Activated CD4-positive, alpha-beta T cell treated with anti-CD3 and anti-CD28 coated beads for 36 hours (primary cell): ENCODE measurements at regions not wholly inside any gene's neighbourhood (a gene's known extent, or its start where the extent isn't known, plus 50 kb on each side); places are given as distances from the start of the nearest gene placed in this dataset.

Experiments used
- ATAC-seq: fragments of 200-7000 bp; cut with Tn5 transposase; one replicate; pipeline ENCODE4 v1.10.0; 2021; ENCODE audit warnings: mild to moderate bottlenecking, moderate library complexity
- CTCF ChIA-PET: fragments of 350-600 bp; sonication (Branson Sonifier 250); formaldehyde crosslinking; loops from one replicate; lab custom pipeline; 2021; ENCODE audit warnings: antibody characterized with exemption; lab: Charles Lee
- POLR2A ChIA-PET: fragments of 350-600 bp; sonication (Branson Sonifier 250); formaldehyde crosslinking; loops from one replicate; lab custom pipeline; 2021; ENCODE audit warnings: antibody characterized with exemption, inconsistent platforms; lab: Charles Lee
- DNase-seq: peaks from one replicate; pipeline ENCODE4 v3.0.0-alpha.2; 2020
- H3K27ac Mint-ChIP-seq: one replicate; pipeline ENCODE4 v1.8.0; 2021; ENCODE audit warnings: mixed read lengths
- H3K27me3 Mint-ChIP-seq: one replicate; pipeline ENCODE4 v1.8.0; 2021; ENCODE audit warnings: mixed read lengths
- H3K36me3 Mint-ChIP-seq: one replicate; pipeline ENCODE4 v1.8.0; 2021; ENCODE audit warnings: low read depth, mixed read lengths
- H3K4me1 Mint-ChIP-seq: one replicate; pipeline ENCODE4 v1.8.0; 2021; ENCODE audit warnings: mixed read lengths
- H3K4me3 Mint-ChIP-seq: one replicate; pipeline ENCODE4 v1.8.0; 2021; ENCODE audit warnings: mild to moderate bottlenecking, moderate library complexity, mixed read lengths
- H3K9me3 Mint-ChIP-seq: one replicate; pipeline ENCODE4 v1.8.0; 2021; ENCODE audit warnings: low read depth, mixed read lengths
- intact Hi-C, 2 experiments: fragments of 100-400 bp; cut with DNase I in 1 of 2; cut with micrococcal nuclease in 1 of 2; formaldehyde crosslinking; loops; one replicate each; pipeline versions ENCODE4 v1.14.2 to v1.15.1; 2022 to 2024; cut with DNase I, micrococcal nuclease

DNA sequence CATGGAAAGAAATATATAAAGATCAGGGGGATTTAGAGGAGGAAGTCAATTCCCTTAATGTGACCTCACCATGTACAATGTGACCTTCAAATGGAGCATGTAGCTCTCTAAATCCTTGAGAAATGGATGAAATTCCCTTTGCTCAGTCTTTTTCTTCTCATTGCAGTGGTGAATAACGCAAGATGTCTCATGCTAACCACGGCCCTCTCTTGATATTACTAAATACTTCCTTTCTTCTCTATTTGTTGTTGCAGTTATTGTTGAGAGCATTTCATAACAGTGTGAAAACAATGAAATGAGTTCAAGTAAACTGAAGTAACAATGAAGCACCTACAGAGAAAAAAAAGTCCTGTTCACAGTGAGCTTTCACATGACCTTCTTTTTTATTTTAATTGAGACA is 55.6 kb downstream of the ZNF281 start:
- Mint-ChIP-seq H3K4me1 (peaks cover 35% of the 10 kb centered on the region), H3K9me3 (no peaks in the 10 kb centered on the region), H3K27me3 (no peaks in the 10 kb centered on the region), H3K27ac (no peak overlapping the region), H3K4me3 (no peak overlapping the region), H3K36me3 (no peaks in the 10 kb centered on the region)
- ChIA-PET POLR2A (interaction anchor here (0.6 kb wide), 1 partner anchor 27 kb away, joined by 3 read pairs; no protein-coding TSS in a partner anchor), CTCF (interaction anchor here (0.6 kb wide), 1 partner anchor 73 kb away, joined by 3 read pairs; no protein-coding TSS in a partner anchor)
- intact Hi-C loops, result loop anchor here (1.0 to 5.0 kb wide), 5 partner anchors 94 to 202 kb away; no protein-coding TSS in a partner anchor
- DNase-seq (peak; percentile 10), ATAC-seq (peak; percentile 83)

DNA sequence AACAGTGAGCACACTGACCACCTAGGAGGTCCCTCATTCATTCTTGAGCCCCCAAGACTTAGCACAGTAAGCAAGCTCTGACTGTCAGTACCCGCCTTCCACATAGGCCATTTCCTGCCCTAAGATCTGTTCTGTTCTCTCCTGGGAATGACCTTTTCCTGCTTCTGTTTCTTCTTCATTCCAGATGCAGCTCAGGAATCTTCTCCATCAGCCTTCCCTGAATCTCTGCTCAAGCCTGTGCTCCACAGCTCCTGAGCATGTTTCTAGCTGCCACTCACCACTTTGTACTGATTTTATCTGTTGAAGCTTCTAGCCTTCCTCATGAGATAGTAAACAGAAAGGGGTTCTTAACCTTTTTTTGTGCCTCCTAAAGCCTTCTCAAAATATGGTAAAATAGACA is 56.6 kb downstream of the ZNF281 start:
- H3K27me3 Mint-ChIP-seq, result no peaks in the 10 kb centered on the region
- H3K4me1 Mint-ChIP-seq, result peaks cover 35% of the 10 kb centered on the region
- no peak overlapping the region for H3K4me3 Mint-ChIP-seq
- ChIA-PET POLR2A (no interaction called here), CTCF (interaction anchor here (0.6 kb wide), 1 partner anchor 121 kb away, joined by 3 read pairs; no protein-coding TSS in a partner anchor)
- no peaks in the 10 kb centered on the region for H3K36me3 Mint-ChIP-seq
- ATAC-seq (no peak), DNase-seq (no peak)
- no peaks in the 10 kb centered on the region for H3K9me3 Mint-ChIP-seq
- H3K27ac Mint-ChIP-seq, result peak overlapping the region; percentile 72
- intact Hi-C loops, result loop anchor here (2.0 to 5.0 kb wide), 4 partner anchors 119 to 201 kb away; no protein-coding TSS in a partner anchor

DNA sequence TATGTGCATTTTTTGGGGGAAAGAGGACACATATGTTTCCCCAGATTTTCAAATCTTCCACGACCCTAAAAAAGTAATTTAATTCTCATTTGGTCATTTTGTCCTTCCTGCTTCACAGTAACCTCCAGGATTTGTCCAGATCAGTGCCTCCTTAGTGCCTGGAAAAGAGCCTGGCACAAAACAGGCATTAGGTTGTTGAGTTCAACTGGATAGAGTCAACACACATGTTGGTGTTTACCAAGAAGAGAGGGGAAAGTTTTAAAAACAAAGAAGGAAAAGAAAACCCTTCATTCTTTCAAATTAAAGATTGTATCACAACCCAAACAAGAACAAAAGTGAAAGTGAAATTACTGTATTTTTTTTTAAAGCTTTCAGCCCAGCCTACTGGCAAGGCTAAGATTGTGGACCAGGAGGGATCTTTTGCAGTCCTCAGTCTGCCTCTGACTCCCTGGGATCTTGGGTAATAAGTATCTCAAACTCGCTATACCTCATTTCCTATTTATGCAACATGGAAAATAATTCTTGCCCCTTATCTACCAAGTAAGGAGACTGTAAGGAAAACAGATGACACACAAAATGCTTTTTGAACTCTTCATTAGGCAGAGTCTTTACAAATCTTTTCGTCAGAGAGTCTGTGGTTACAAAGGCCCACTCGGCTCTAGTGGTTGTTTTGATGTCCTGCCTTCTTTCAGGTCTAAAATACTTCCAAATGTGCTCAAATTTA is 57.8 kb downstream of the ZNF281 start:
- Mint-ChIP-seq H3K4me3 (peak overlapping the region; percentile 30), H3K9me3 (no peaks in the 10 kb centered on the region), H3K4me1 (peaks cover 35% of the 10 kb centered on the region), H3K27ac (peak overlapping the region; percentile 82), H3K27me3 (no peaks in the 10 kb centered on the region), H3K36me3 (no peaks in the 10 kb centered on the region)
- DNase-seq (peak; percentile 23), ATAC-seq (peak; percentile 68)
- ChIA-PET CTCF (no interaction called here), POLR2A (no interaction called here)
- intact Hi-C loops, result loop anchor here (2.0 to 5.0 kb wide), 5 partner anchors 15 to 200 kb away; no protein-coding TSS in a partner anchor

DNA sequence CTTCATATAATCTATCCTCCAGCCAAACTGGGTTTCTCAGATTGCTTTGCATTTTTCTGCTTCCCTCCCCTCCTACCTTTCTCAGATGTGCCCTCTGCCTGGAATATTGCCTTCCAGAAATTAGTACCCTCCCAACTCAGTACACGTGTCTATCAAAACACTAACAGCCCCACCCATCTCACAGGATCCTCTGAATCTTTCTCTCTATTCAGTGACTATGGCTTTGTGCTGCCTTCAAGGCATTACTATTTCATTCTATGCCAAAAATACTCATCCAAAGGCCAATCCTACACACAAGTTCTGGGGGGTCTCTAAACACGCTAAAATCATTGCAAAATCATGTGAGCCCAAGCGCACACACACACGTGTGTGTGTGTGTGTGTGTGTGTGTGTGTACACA is 58.4 kb downstream of the ZNF281 start:
- no peaks in the 10 kb centered on the region for H3K36me3 Mint-ChIP-seq
- intact Hi-C loops, result loop anchor here (2.0 to 5.0 kb wide), 4 partner anchors 15 to 199 kb away; no protein-coding TSS in a partner anchor
- ChIA-PET POLR2A (no interaction called here), CTCF (no interaction called here)
- DNase-seq (no peak), ATAC-seq (no peak)
- H3K4me1 Mint-ChIP-seq, result peaks cover 35% of the 10 kb centered on the region
- no peaks in the 10 kb centered on the region for H3K27me3 Mint-ChIP-seq
- no peak overlapping the region for H3K4me3 Mint-ChIP-seq
- peak overlapping the region; percentile 2 for H3K27ac Mint-ChIP-seq
- H3K9me3 Mint-ChIP-seq, result no peaks in the 10 kb centered on the region

DNA sequence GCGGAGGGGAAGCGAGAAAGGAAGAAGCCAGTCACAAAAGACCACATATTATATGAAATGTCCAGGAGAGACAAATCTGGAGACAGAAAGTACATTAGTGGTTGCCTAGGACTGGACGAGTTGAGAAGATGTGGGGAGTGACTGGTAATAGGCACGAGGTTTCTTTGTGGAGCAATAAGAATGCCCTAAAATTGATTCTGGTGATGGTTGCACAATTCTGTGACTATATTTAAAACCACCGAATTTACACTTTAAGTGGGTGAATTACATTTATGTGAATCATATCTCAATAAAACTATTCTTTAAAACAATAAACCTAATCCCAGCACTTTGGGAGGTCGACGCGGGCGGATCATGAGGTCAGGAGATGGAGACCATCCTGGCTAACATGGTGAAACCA is 63.1 kb downstream of the ZNF281 start:
- Mint-ChIP-seq H3K36me3 (no peaks in the 10 kb centered on the region), H3K4me1 (peaks cover 9% of the 10 kb centered on the region), H3K27me3 (no peaks in the 10 kb centered on the region), H3K27ac (no peak overlapping the region), H3K9me3 (no peaks in the 10 kb centered on the region), H3K4me3 (no peak overlapping the region)
- CTCF ChIA-PET, result interaction anchor here (0.7 kb wide), 1 partner anchor 219 kb away, joined by 3 read pairs; no protein-coding TSS in a partner anchor
- intact Hi-C loops, result no loop called here
- POLR2A ChIA-PET, result no interaction called here
- DNase-seq (no peak), ATAC-seq (no peak)

DNA sequence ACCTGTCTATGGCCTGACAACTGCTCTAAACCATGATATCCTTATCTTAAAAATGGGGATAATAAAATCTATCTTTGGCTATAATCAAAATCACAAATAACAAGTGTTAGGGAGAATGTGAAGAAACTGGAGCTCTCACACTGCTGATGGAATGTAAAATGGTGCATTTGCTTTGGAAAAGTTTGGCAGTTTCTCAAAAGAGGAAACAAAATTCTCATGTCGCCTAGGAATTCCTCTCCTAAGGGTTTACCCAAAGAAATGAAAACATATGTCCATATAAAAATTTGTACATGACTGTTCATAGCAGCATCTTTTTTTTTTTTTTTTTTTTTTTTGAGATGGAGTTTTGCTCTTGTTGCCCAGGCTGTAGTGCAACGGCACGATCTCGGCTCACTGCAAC is 64.3 kb downstream of the ZNF281 start:
- Mint-ChIP-seq H3K4me3 (no peak overlapping the region), H3K27me3 (no peaks in the 10 kb centered on the region), H3K9me3 (no peaks in the 10 kb centered on the region), H3K27ac (no peak overlapping the region), H3K4me1 (peaks cover 3% of the 10 kb centered on the region), H3K36me3 (no peaks in the 10 kb centered on the region)
- ChIA-PET CTCF (no interaction called here), POLR2A (no interaction called here)
- intact Hi-C loops, result no loop called here
- ATAC-seq, result no peak
- DNase-seq, result no peak

DNA sequence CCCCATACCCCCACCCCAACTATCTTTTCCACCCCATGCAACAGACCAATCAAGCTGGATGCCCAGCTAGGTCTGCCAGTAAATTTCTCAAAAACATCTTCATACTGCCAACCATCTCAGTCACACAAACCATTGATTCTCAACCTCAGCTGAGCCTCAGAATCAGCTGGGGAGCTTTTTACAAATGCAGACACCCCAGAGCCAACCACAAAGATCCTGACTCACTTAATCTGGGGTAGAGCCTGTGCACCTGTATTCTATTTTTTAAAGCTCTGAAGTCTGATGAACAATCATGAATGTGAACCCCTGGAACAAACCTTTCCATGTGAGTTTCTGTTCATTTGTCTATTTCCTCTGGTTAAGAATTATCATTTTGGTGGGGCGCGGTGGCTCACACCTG is 66.0 kb downstream of the ZNF281 start:
- intact Hi-C loops, result no loop called here
- ATAC-seq (peak; percentile 58), DNase-seq (peak; percentile 17)
- Mint-ChIP-seq H3K4me1 (peaks cover 3% of the 10 kb centered on the region), H3K36me3 (no peaks in the 10 kb centered on the region), H3K27ac (no peak overlapping the region), H3K27me3 (no peaks in the 10 kb centered on the region), H3K4me3 (no peak overlapping the region), H3K9me3 (no peaks in the 10 kb centered on the region)
- POLR2A ChIA-PET, result no interaction called here
- CTCF ChIA-PET, result interaction anchor here (0.8 to 1.1 kb wide), 2 partner anchors 145 to 204 kb away, joined by 3 read pairs; no protein-coding TSS in a partner anchor

DNA sequence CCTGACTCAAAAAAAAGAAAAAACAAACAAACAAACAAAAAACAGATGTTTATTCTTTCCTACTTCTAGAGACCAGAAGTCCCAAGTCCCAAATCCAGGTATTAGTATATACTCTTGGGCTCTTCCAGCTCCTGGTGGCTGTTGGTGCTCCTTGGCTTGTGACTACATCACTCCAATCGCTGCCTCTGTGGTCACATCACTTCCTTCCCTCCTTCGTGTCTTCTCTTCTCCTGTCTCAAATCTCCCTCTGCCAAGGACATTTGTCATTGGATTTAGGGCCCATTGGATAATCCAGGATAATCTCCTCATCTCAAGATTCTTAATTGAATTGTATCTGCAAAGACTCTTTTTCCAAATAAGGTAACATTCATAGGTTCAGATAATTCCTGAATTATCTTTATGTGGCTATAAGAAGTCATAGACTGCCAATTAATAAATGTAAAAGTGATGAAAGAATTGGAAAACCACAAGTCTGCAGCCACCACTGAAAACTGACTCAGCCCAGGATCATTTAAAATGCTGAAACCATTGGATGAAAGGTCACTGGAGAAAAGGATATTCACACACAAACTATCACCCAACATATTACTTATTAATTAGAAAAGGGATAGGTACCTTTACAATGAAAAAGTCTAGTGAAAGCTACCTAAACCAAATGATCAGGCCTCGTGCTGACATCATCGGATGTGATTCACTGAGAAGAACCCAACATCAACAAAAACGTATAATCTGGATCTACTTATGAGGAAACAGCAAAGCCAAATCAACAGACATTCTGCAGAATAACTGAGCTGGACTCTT is 67.1 kb downstream of the ZNF281 start:
- DNase-seq, result no peak
- ChIA-PET POLR2A (no interaction called here), CTCF (interaction anchor here (0.6 to 1.3 kb wide), 3 partner anchors 38 to 146 kb away, joined by 3 read pairs; no protein-coding TSS in a partner anchor)
- no peak overlapping the region for H3K27ac Mint-ChIP-seq
- ATAC-seq, result no peak
- H3K4me1 Mint-ChIP-seq, result peaks cover 11% of the 10 kb centered on the region
- intact Hi-C loops, result no loop called here
- H3K9me3 Mint-ChIP-seq, result no peaks in the 10 kb centered on the region
- H3K36me3 Mint-ChIP-seq, result no peaks in the 10 kb centered on the region
- H3K27me3 Mint-ChIP-seq, result no peaks in the 10 kb centered on the region
- H3K4me3 Mint-ChIP-seq, result no peak overlapping the region

DNA sequence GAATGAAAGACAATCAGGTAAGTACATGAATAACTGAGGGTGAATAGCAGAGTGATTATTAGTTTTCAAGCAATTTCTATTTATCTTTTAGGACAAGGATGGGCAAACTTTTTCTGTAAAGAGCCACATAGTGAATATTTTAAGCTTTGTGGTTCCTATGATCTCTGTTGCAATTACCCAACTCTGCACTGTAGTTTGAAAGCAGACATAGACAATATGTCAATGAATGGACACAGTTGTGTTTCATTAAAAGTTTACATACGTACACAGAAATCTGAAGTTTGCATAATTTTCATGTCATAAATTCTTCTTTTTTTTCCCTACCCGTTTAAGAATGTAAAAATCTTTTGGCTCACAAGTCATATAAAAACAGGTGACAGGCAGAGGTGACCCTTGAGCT is 71.4 kb downstream of the ZNF281 start:
- ChIA-PET POLR2A (interaction anchor here (0.5 kb wide), 1 partner anchor 249 kb away, joined by 5 read pairs; no protein-coding TSS in a partner anchor), CTCF (interaction anchor here (1.3 kb wide), 1 partner anchor 25 kb away, joined by 3 read pairs; no protein-coding TSS in a partner anchor)
- H3K9me3 Mint-ChIP-seq, result no peaks in the 10 kb centered on the region
- no peak overlapping the region for H3K27ac Mint-ChIP-seq
- no peaks in the 10 kb centered on the region for H3K27me3 Mint-ChIP-seq
- H3K4me3 Mint-ChIP-seq, result no peak overlapping the region
- DNase-seq (no peak), ATAC-seq (no peak)
- H3K36me3 Mint-ChIP-seq, result no peaks in the 10 kb centered on the region
- H3K4me1 Mint-ChIP-seq, result peaks cover 23% of the 10 kb centered on the region
- intact Hi-C loops, result no loop called here

DNA sequence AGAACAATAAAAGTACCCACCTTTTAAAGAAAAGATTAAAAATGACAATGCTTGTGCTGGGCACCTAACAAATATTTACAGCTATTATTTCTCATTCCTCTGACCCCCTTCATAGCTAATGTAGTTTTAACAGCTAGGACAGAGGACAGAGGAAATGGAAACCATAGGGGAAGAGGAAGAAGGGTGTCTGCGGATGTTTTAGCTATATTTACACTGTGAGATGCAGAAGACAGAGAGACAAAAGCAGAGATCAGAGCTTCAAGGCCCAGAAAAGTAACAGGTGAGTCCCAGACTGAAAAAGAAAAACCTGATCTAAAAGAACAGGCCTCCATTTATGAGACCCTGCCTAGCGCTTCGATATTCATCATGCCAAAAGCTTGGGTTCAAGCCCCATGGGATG is 72.0 kb downstream of the ZNF281 start:
- ATAC-seq (no peak), DNase-seq (no peak)
- Mint-ChIP-seq H3K9me3 (no peaks in the 10 kb centered on the region), H3K4me3 (no peak overlapping the region), H3K4me1 (peaks cover 23% of the 10 kb centered on the region), H3K36me3 (no peaks in the 10 kb centered on the region), H3K27me3 (no peaks in the 10 kb centered on the region), H3K27ac (peak overlapping the region; percentile 28)
- intact Hi-C loops, result loop anchor here in 1 of 2 experiments (2.0 kb wide), 1 partner anchor 13 kb away; no protein-coding TSS in a partner anchor
- CTCF ChIA-PET, result interaction anchor here (1.3 kb wide), 1 partner anchor 26 kb away, joined by 3 read pairs; no protein-coding TSS in a partner anchor
- POLR2A ChIA-PET, result no interaction called here

DNA sequence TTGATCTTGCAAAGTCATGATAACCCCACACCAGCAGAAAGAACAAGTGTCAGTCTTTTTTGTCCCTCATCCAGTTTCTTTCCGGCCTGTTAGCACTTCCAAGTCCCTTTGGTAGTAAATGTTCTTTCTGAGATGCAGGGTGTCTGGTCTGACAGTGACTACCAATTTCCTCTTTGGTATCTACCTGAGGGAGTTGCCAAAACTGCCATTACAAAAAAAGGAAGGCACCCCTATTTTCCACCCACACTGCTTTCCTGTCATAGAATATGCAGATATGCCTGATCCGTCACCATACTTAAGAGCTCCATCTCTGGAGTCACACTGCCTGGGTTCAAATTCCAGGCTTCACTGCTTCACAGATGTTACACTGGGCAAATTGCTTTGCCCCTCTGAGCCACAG is 72.4 kb downstream of the ZNF281 start:
- Mint-ChIP-seq H3K4me1 (peaks cover 23% of the 10 kb centered on the region), H3K9me3 (no peaks in the 10 kb centered on the region), H3K36me3 (no peaks in the 10 kb centered on the region), H3K4me3 (no peak overlapping the region), H3K27ac (peak overlapping the region; percentile 28), H3K27me3 (no peaks in the 10 kb centered on the region)
- CTCF ChIA-PET, result no interaction called here
- DNase-seq (no peak), ATAC-seq (peak; percentile 47)
- POLR2A ChIA-PET, result no interaction called here
- intact Hi-C loops, result loop anchor here in 1 of 2 experiments (2.0 kb wide), 1 partner anchor 13 kb away; no protein-coding TSS in a partner anchor
